CD4-positive, alpha-beta memory T cell (primary cell): ENCODE measurements at regions not wholly inside any gene's neighbourhood (a gene's known extent, or its start where the extent isn't known, plus 50 kb on each side); places are given as distances from the start of the nearest gene placed in this dataset.

Experiments used
- CTCF ChIA-PET: fragments of 350-600 bp; sonication (Branson Sonifier 250); formaldehyde crosslinking; loops from one replicate; lab custom pipeline; 2021; ENCODE audit warnings: inconsistent platforms; ENCODE audit not compliant: partially characterized antibody; lab: Charles Lee
- POLR2A ChIA-PET: fragments of 350-600 bp; sonication (Branson Sonifier 250); formaldehyde crosslinking; loops from one replicate; lab custom pipeline; 2021; ENCODE audit not compliant: partially characterized antibody; lab: Charles Lee
- DNase-seq, 5 donors: peaks; one replicate each; pipeline versions ENCODE4 v3.0.0 to v3.0.0-alpha.2; 2020 to 2022; ENCODE audit warnings: mixed read lengths in 1 of 5
- H3K27ac ChIP-seq: one replicate; pipeline ENCODE4 v1.7.0; 2013; ENCODE audit warnings: low read depth, low read length
- H3K27me3 ChIP-seq: 2 replicates; pipeline ENCODE4 v1.7.0; 2013; ENCODE audit warnings: mild to moderate bottlenecking, low read length, moderate library complexity; ENCODE audit not compliant: insufficient read depth
- H3K36me3 ChIP-seq: 2 replicates; pipeline ENCODE4 v1.7.0; 2013; ENCODE audit warnings: mild to moderate bottlenecking, low read length, moderate library complexity; ENCODE audit not compliant: insufficient read depth
- H3K4me1 ChIP-seq: 2 replicates; pipeline ENCODE4 v1.7.0; 2013; ENCODE audit warnings: mild to moderate bottlenecking, low read length, moderate library complexity; ENCODE audit not compliant: insufficient read depth
- H3K4me3 ChIP-seq, 2 donors: one replicate each; pipeline ENCODE4 v1.7.0; 2013; ENCODE audit warnings: low read length in 2 of 2, mild to moderate bottlenecking in 1 of 2
- H3K9me3 ChIP-seq, 2 donors: one replicate each; pipeline ENCODE4 v1.7.0; 2013; ENCODE audit warnings: low read length in 2 of 2, control low read depth in 1 of 2; ENCODE audit not compliant: control insufficient read depth in 1 of 2
- H3K27ac Mint-ChIP-seq, 7 donors: one replicate each; pipeline ENCODE4 v1.8.0; 2020 to 2021; ENCODE audit warnings: mixed read lengths in 7 of 7, mild to moderate bottlenecking in 6 of 7, inconsistent platforms in 3 of 7, moderate library complexity in 3 of 7
- H3K27me3 Mint-ChIP-seq, 2 donors: one replicate each; pipeline ENCODE4 v1.8.0; 2020 to 2021; ENCODE audit warnings: mixed read lengths in 2 of 2
- H3K36me3 Mint-ChIP-seq, 2 donors: one replicate each; pipeline ENCODE4 v1.8.0; 2020 to 2021; ENCODE audit warnings: mixed read lengths in 2 of 2, inconsistent platforms in 1 of 2, mild to moderate bottlenecking in 1 of 2
- H3K4me1 Mint-ChIP-seq, 4 donors: one replicate each; pipeline ENCODE4 v1.8.0; 2020 to 2021; ENCODE audit warnings: mixed read lengths in 4 of 4, mild to moderate bottlenecking in 1 of 4
- H3K4me3 Mint-ChIP-seq, 8 donors: one replicate each; pipeline ENCODE4 v1.8.0; 2020 to 2021; ENCODE audit warnings: mixed read lengths in 8 of 8, mild to moderate bottlenecking in 7 of 8, moderate library complexity in 6 of 8, inconsistent platforms in 3 of 8
- H3K9me3 Mint-ChIP-seq, 8 donors: one replicate each; pipeline ENCODE4 v1.8.0; 2020 to 2021; ENCODE audit warnings: mixed read lengths in 8 of 8, mild to moderate bottlenecking in 5 of 8, inconsistent platforms in 3 of 8, moderate library complexity in 1 of 8
- intact Hi-C: fragments of 100-400 bp; cut with micrococcal nuclease; formaldehyde crosslinking; loops from one replicate; pipeline ENCODE4 v1.15.1; 2023

- H3K4me1 ChIP-seq = no peaks in the 10 kb centered on the region
- H3K9me3 ChIP-seq = no peaks in the 10 kb centered on the region
- no peak overlapping the region for H3K27ac ChIP-seq
- Mint-ChIP-seq H3K27ac (no peak overlapping the region), H3K4me3 (no peak overlapping the region), H3K36me3 (no peaks in the 10 kb centered on the region), H3K4me1 (no peaks in the 10 kb centered on the region), H3K9me3 (peaks cover 0 to 3% (median 0%) of the 10 kb centered on the region in 8 donors), H3K27me3 (no peaks in the 10 kb centered on the region)
- POLR2A ChIA-PET = no interaction called here
- no peak overlapping the region for H3K4me3 ChIP-seq
- H3K27me3 ChIP-seq = no peaks in the 10 kb centered on the region
- DNase-seq = no peak
- no peaks in the 10 kb centered on the region for H3K36me3 ChIP-seq
- intact Hi-C loops = no loop called here
- CTCF ChIA-PET = no interaction called here
Measured at GRCh38 chr1:81288689-81289088, 512.0 kb upstream of the ADGRL2 start.

- Mint-ChIP-seq H3K9me3 (peaks cover 0 to 2% (median 0%) of the 10 kb centered on the region in 8 donors), H3K4me1 (no peaks in the 10 kb centered on the region), H3K4me3 (no peak overlapping the region), H3K27ac (no peak overlapping the region), H3K36me3 (no peaks in the 10 kb centered on the region), H3K27me3 (no peaks in the 10 kb centered on the region)
- no peak for DNase-seq
- no peaks in the 10 kb centered on the region for H3K9me3 ChIP-seq
- no peaks in the 10 kb centered on the region for H3K4me1 ChIP-seq
- H3K4me3 ChIP-seq = no peak overlapping the region
- H3K27me3 ChIP-seq = no peaks in the 10 kb centered on the region
- no peaks in the 10 kb centered on the region for H3K36me3 ChIP-seq
- CTCF ChIA-PET = no interaction called here
- intact Hi-C loops = no loop called here
- no peak overlapping the region for H3K27ac ChIP-seq
- POLR2A ChIA-PET = no interaction called here
Measured at GRCh38 chr1:81287411-81288080, 513.2 kb upstream of the ADGRL2 start.

- Mint-ChIP-seq H3K36me3 (no peaks in the 10 kb centered on the region), H3K9me3 (peaks cover 0 to 8% (median 0%) of the 10 kb centered on the region in 8 donors), H3K27ac (no peak overlapping the region), H3K4me1 (no peaks in the 10 kb centered on the region), H3K4me3 (no peak overlapping the region), H3K27me3 (no peaks in the 10 kb centered on the region)
- DNase-seq = no peak
- no peak overlapping the region for H3K27ac ChIP-seq
- no peaks in the 10 kb centered on the region for H3K4me1 ChIP-seq
- H3K36me3 ChIP-seq = no peaks in the 10 kb centered on the region
- no peak overlapping the region for H3K4me3 ChIP-seq
- ChIA-PET CTCF (no interaction called here), POLR2A (no interaction called here)
- intact Hi-C loops = no loop called here
- H3K9me3 ChIP-seq = no peaks in the 10 kb centered on the region
- no peaks in the 10 kb centered on the region for H3K27me3 ChIP-seq
Measured at GRCh38 chr1:81270051-81270450, 530.7 kb upstream of the ADGRL2 start.

- Mint-ChIP-seq H3K4me3 (no peak overlapping the region), H3K36me3 (no peaks in the 10 kb centered on the region), H3K27ac (no peak overlapping the region), H3K4me1 (no peaks in the 10 kb centered on the region), H3K9me3 (peaks cover 0 to 9% (median under 1%) of the 10 kb centered on the region in 8 donors), H3K27me3 (no peaks in the 10 kb centered on the region)
- ChIA-PET CTCF (no interaction called here), POLR2A (no interaction called here)
- no peak for DNase-seq
- no peaks in the 10 kb centered on the region for H3K36me3 ChIP-seq
- H3K4me1 ChIP-seq = no peaks in the 10 kb centered on the region
- no peak overlapping the region for H3K27ac ChIP-seq
- H3K27me3 ChIP-seq = no peaks in the 10 kb centered on the region
- intact Hi-C loops = no loop called here
- H3K4me3 ChIP-seq = no peak overlapping the region
- H3K9me3 ChIP-seq = no peaks in the 10 kb centered on the region
Measured at GRCh38 chr1:81264976-81265375, 535.8 kb upstream of the ADGRL2 start.

- Histone ChIP-seq H3K4me1 (no peaks in the 10 kb centered on the region), H3K36me3 (no peaks in the 10 kb centered on the region), H3K27me3 (no peaks in the 10 kb centered on the region), H3K9me3 (no peaks in the 10 kb centered on the region), H3K4me3 (no peak overlapping the region), H3K27ac (no peak overlapping the region)
- intact Hi-C loops = no loop called here
- H3K4me3 Mint-ChIP-seq = no peak overlapping the region
- H3K4me1 Mint-ChIP-seq = no peaks in the 10 kb centered on the region
- ChIA-PET POLR2A (no interaction called here), CTCF (no interaction called here)
- H3K36me3 Mint-ChIP-seq = no peaks in the 10 kb centered on the region
- peaks cover 0 to 13% (median 2%) of the 10 kb centered on the region in 8 donors for H3K9me3 Mint-ChIP-seq
- DNase-seq = no peak
- H3K27me3 Mint-ChIP-seq = no peaks in the 10 kb centered on the region
- H3K27ac Mint-ChIP-seq = no peak overlapping the region
Measured at GRCh38 chr1:81259625-81260411, 540.9 kb upstream of the ADGRL2 start.

GRCh38 chr1:81254560-81254959 is 546.2 kb upstream of the ADGRL2 start:
- POLR2A ChIA-PET = no interaction called here
- H3K27me3 Mint-ChIP-seq = no peaks in the 10 kb centered on the region
- intact Hi-C loops = no loop called here
- no peak overlapping the region for H3K4me3 Mint-ChIP-seq
- no peaks in the 10 kb centered on the region for H3K27me3 ChIP-seq
- DNase-seq = no peak
- no peaks in the 10 kb centered on the region for H3K4me1 Mint-ChIP-seq
- H3K36me3 ChIP-seq = no peaks in the 10 kb centered on the region
- H3K9me3 ChIP-seq = no peaks in the 10 kb centered on the region
- H3K27ac Mint-ChIP-seq = no peak overlapping the region
- H3K9me3 Mint-ChIP-seq = peaks cover 0 to 12% (median 2%) of the 10 kb centered on the region in 8 donors
- CTCF ChIA-PET = no interaction called here
- no peak overlapping the region for H3K27ac ChIP-seq
- H3K4me3 ChIP-seq = no peak overlapping the region
- no peaks in the 10 kb centered on the region for H3K36me3 Mint-ChIP-seq
- H3K4me1 ChIP-seq = no peaks in the 10 kb centered on the region

- ChIA-PET CTCF (no interaction called here), POLR2A (no interaction called here)
- Histone ChIP-seq H3K4me3 (no peak overlapping the region), H3K9me3 (no peaks in the 10 kb centered on the region), H3K27ac (no peak overlapping the region), H3K36me3 (no peaks in the 10 kb centered on the region), H3K27me3 (no peaks in the 10 kb centered on the region), H3K4me1 (no peaks in the 10 kb centered on the region)
- DNase-seq = no peak
- no peaks in the 10 kb centered on the region for H3K4me1 Mint-ChIP-seq
- no peaks in the 10 kb centered on the region for H3K36me3 Mint-ChIP-seq
- H3K9me3 Mint-ChIP-seq = peaks cover 0 to 12% (median 4%) of the 10 kb centered on the region in 8 donors
- H3K27ac Mint-ChIP-seq = no peak overlapping the region
- intact Hi-C loops = no loop called here
- H3K4me3 Mint-ChIP-seq = no peak overlapping the region
- H3K27me3 Mint-ChIP-seq = no peaks in the 10 kb centered on the region
Measured at GRCh38 chr1:81254068-81254467, 546.7 kb upstream of the ADGRL2 start.
